Calu3 (cell line): ENCODE measurements at regions not wholly inside any gene's neighbourhood (a gene's known extent, or its start where the extent isn't known, plus 50 kb on each side); places are given as distances from the start of the nearest gene placed in this dataset.
A peak's percentile ranks its signal among the peaks of the same experiment; 100 is the strongest.
"Not testable (repeated sequence)": the region's sequence is repeated elsewhere in the genome, so short reads cannot be mapped to it uniquely, and the experiment has no call there.

Experiments used
- BruUV-seq: library from RNA; stranded (reverse); fragments of 400-500 nt; replicated peaks from 2 replicates; lab custom pipeline; 2021; lab: Mats Ljungman, UMichigan
- CTCF ChIA-PET: fragments of 300-600 bp; sonication (Branson Sonifier 250); formaldehyde crosslinking; loops from one replicate; lab custom pipeline; 2022; ENCODE audit warnings: antibody characterized with exemption; lab: Charles Lee
- DNase-seq: peaks from one replicate; pipeline ENCODE4 v3.0.0; 2022
- H3K27ac Mint-ChIP-seq: one replicate; pipeline ENCODE4 v1.8.0; 2022; ENCODE audit warnings: mixed read lengths; ENCODE audit not compliant: unreplicated experiment
- H3K27me3 Mint-ChIP-seq: one replicate; pipeline ENCODE4 v1.8.0; 2022; ENCODE audit warnings: mixed read lengths; ENCODE audit not compliant: unreplicated experiment
- H3K36me3 Mint-ChIP-seq: one replicate; pipeline ENCODE4 v1.8.0; 2022; ENCODE audit warnings: mild to moderate bottlenecking, moderate library complexity, mixed read lengths; ENCODE audit not compliant: insufficient read depth, unreplicated experiment
- H3K4me1 Mint-ChIP-seq: one replicate; pipeline ENCODE4 v1.8.0; 2022; ENCODE audit warnings: mild to moderate bottlenecking, low read depth, mixed read lengths; ENCODE audit not compliant: unreplicated experiment
- H3K4me3 Mint-ChIP-seq: one replicate; pipeline ENCODE4 v1.8.0; 2022; ENCODE audit warnings: mild to moderate bottlenecking, low read depth, moderate library complexity, mixed read lengths; ENCODE audit not compliant: unreplicated experiment
- H3K9me3 Mint-ChIP-seq: one replicate; pipeline ENCODE4 v1.8.0; 2022; ENCODE audit warnings: low read depth, mixed read lengths; ENCODE audit not compliant: unreplicated experiment
- CTCF ChIP-seq: fragments of 200-600 bp; IDR thresholded peaks from one replicate; pipeline ENCODE4 v1.8.0; 2022; ENCODE audit warnings: antibody characterized with exemption; ENCODE audit not compliant: unreplicated experiment
- intact Hi-C: fragments of 100-400 bp; cut with micrococcal nuclease; formaldehyde crosslinking; loops from one replicate; pipeline ENCODE4 v1.10.0; 2022; ENCODE audit not compliant: unreplicated experiment

GRCh38 chr11:90426442-90426841, 203.6 kb upstream of the CHORDC1 start:
- no TSS peak for BruUV-seq
- Mint-ChIP-seq H3K9me3 (no peaks in the 10 kb centered on the region), H3K4me1 (peaks cover 10% of the 10 kb centered on the region), H3K4me3 (no peak overlapping the region), H3K36me3 (peaks cover 4% of the 10 kb centered on the region), H3K27ac (no peak overlapping the region), H3K27me3 (no peaks in the 10 kb centered on the region)
- no peak for DNase-seq
- CTCF ChIA-PET, result no interaction called here
- intact Hi-C loops, result no loop called here
- no peak for TF ChIP-seq CTCF

- no peak for TF ChIP-seq CTCF
- peaks cover 4% of the 10 kb centered on the region for H3K36me3 Mint-ChIP-seq
- peaks cover 10% of the 10 kb centered on the region for H3K4me1 Mint-ChIP-seq
- no peaks in the 10 kb centered on the region for H3K9me3 Mint-ChIP-seq
- no peaks in the 10 kb centered on the region for H3K27me3 Mint-ChIP-seq
- peak overlapping the region; percentile 51 for H3K4me3 Mint-ChIP-seq
- no TSS peak for BruUV-seq
- H3K27ac Mint-ChIP-seq, result peak overlapping the region; percentile 68
- intact Hi-C loops, result no loop called here
- CTCF ChIA-PET, result no interaction called here
- no peak for DNase-seq
These were observed 200.5 kb upstream of the CHORDC1 start for GRCh38 chr11:90423378-90423777.

- H3K4me3 Mint-ChIP-seq, result peak overlapping the region; percentile 51
- BruUV-seq, intact Hi-C loops, H3K27me3 Mint-ChIP-seq, H3K36me3 Mint-ChIP-seq, H3K9me3 Mint-ChIP-seq, CTCF ChIA-PET: not testable (repeated sequence)
- peak; percentile 4 for DNase-seq
- H3K4me1 Mint-ChIP-seq, result peaks cover 10% of the 10 kb centered on the region
- peak overlapping the region; percentile 68 for H3K27ac Mint-ChIP-seq
These were observed 199.9 kb upstream of the CHORDC1 start for GRCh38 chr11:90422787-90423186.

- no peak for TF ChIP-seq CTCF
- no TSS peak for BruUV-seq
- DNase-seq, result no peak
- Mint-ChIP-seq H3K27me3 (no peaks in the 10 kb centered on the region), H3K36me3 (no peaks in the 10 kb centered on the region), H3K27ac (no peak overlapping the region), H3K4me3 (no peak overlapping the region), H3K4me1 (no peaks in the 10 kb centered on the region), H3K9me3 (no peaks in the 10 kb centered on the region)
- CTCF ChIA-PET, result no interaction called here
- intact Hi-C loops, result no loop called here
These were observed 191.4 kb upstream of the CHORDC1 start for GRCh38 chr11:90414221-90414620.

GRCh38 chr11:90407350-90407749, 184.5 kb upstream of the CHORDC1 start:
- CTCF ChIA-PET, result no interaction called here
- Mint-ChIP-seq H3K4me1 (peaks cover 17% of the 10 kb centered on the region), H3K4me3 (no peak overlapping the region), H3K27me3 (no peaks in the 10 kb centered on the region), H3K36me3 (no peaks in the 10 kb centered on the region), H3K27ac (no peak overlapping the region), H3K9me3 (no peaks in the 10 kb centered on the region)
- no peak for DNase-seq
- no TSS peak for BruUV-seq
- TF ChIP-seq CTCF, result no peak
- intact Hi-C loops, result no loop called here
